Trophoblast cell (in vitro differentiated cells and primary cell): ENCODE measurements at regions not wholly inside any gene's neighbourhood (a gene's known extent, or its start where the extent isn't known, plus 50 kb on each side); places are given as distances from the start of the nearest gene placed in this dataset.

Source experiments
- DNase-seq, 2 donors: peaks; one replicate each; pipeline ENCODE4 v3.0.0-alpha.2; 2016
- H2AFZ ChIP-seq: 2 replicates; pipeline ENCODE4 v1.6.1; 2013; ENCODE audit warnings: low read length, moderate library complexity, mild to moderate bottlenecking; ENCODE audit not compliant: insufficient read depth, poor library complexity
- H2AK5ac ChIP-seq: 2 replicates; pipeline ENCODE4 v1.6.1; 2013; ENCODE audit warnings: mild to moderate bottlenecking, low read length
- H2BK120ac ChIP-seq: 2 replicates; pipeline ENCODE4 v1.6.1; 2013; ENCODE audit warnings: low read length, mild to moderate bottlenecking, moderate library complexity; ENCODE audit not compliant: insufficient read depth, poor library complexity
- H2BK12ac ChIP-seq: 2 replicates; pipeline ENCODE4 v1.6.1; 2013; ENCODE audit warnings: mild to moderate bottlenecking, low read length, moderate library complexity
- H2BK5ac ChIP-seq: 2 replicates; pipeline ENCODE4 v1.6.1; 2013; ENCODE audit warnings: low read length, low read depth, moderate library complexity, mild to moderate bottlenecking; ENCODE audit not compliant: poor library complexity
- H3K14ac ChIP-seq: 2 replicates; pipeline ENCODE4 v1.6.1; 2013; ENCODE audit warnings: mild to moderate bottlenecking, low read length
- H3K18ac ChIP-seq: 2 replicates; pipeline ENCODE4 v1.6.1; 2013; ENCODE audit warnings: mild to moderate bottlenecking, low read length
- H3K23ac ChIP-seq: 2 replicates; pipeline ENCODE4 v1.6.1; 2013; ENCODE audit warnings: low read length
- H3K27ac ChIP-seq: 2 replicates; pipeline ENCODE4 v1.5.1; 2013; ENCODE audit warnings: low read depth, mild to moderate bottlenecking, inconsistent platforms, low read length, moderate library complexity
- H3K27me3 ChIP-seq: 2 replicates; pipeline ENCODE4 v1.6.1; 2013; ENCODE audit warnings: inconsistent platforms, mild to moderate bottlenecking, low read length, moderate library complexity; ENCODE audit not compliant: insufficient read depth
- H3K36me3 ChIP-seq, 2 experiments: 1 replicate in 1 of 2; 2 replicates in 1 of 2; pipeline ENCODE4 v1.6.1; 2013; ENCODE audit warnings: low read length in 2 of 2, mild to moderate bottlenecking in 2 of 2, moderate library complexity in 1 of 2; ENCODE audit not compliant: insufficient read depth in 2 of 2, control insufficient read depth in 1 of 2
- H3K4ac ChIP-seq: 2 replicates; pipeline ENCODE4 v1.6.1; 2013; ENCODE audit warnings: low read depth, mild to moderate bottlenecking, low read length, moderate library complexity
- H3K4me1 ChIP-seq, 2 experiments: 1 replicate in 1 of 2; 2 replicates in 1 of 2; pipeline ENCODE4 v1.6.1; 2013; ENCODE audit warnings: low read length in 2 of 2, mild to moderate bottlenecking in 2 of 2, moderate library complexity in 1 of 2; ENCODE audit not compliant: insufficient read depth in 2 of 2, control insufficient read depth in 1 of 2
- H3K4me2 ChIP-seq: 2 replicates; pipeline ENCODE4 v1.6.1; 2013; ENCODE audit warnings: inconsistent platforms, mild to moderate bottlenecking, low read length, moderate library complexity
- H3K4me3 ChIP-seq: 2 replicates; pipeline ENCODE4 v1.5.1; 2013; ENCODE audit warnings: mild to moderate bottlenecking, low read depth, low read length, inconsistent platforms
- H3K79me1 ChIP-seq: one replicate; pipeline ENCODE4 v1.6.1; 2013; ENCODE audit warnings: low read length
- H3K79me2 ChIP-seq: 2 replicates; pipeline ENCODE4 v1.6.1; 2013; ENCODE audit warnings: low read length, mild to moderate bottlenecking; ENCODE audit not compliant: control insufficient read depth, insufficient read depth, poor library complexity
- H3K9ac ChIP-seq: 2 replicates; pipeline ENCODE4 v1.6.1; 2013; ENCODE audit warnings: mild to moderate bottlenecking, low read length
- H3K9me3 ChIP-seq: 2 replicates; pipeline ENCODE4 v1.6.1; 2013; ENCODE audit warnings: low read depth, mild to moderate bottlenecking, control low read depth, inconsistent platforms, low read length; ENCODE audit not compliant: insufficient read depth
- H4K12ac ChIP-seq: 2 replicates; pipeline ENCODE4 v1.6.1; 2013; ENCODE audit warnings: low read depth, mild to moderate bottlenecking, low read length, moderate library complexity
- H4K8ac ChIP-seq: 2 replicates; pipeline ENCODE4 v1.6.1; 2013; ENCODE audit warnings: low read depth, mild to moderate bottlenecking, low read length, moderate library complexity
- H4K91ac ChIP-seq: one replicate; pipeline ENCODE4 v1.6.1; 2013; ENCODE audit warnings: low read depth, mild to moderate bottlenecking, low read length, moderate library complexity
- WGBS: extraction: QIAGEN DNeasy Blood & Tissue Kit; methylation state at CpG from one replicate; pipeline ENCODE4 v1.1.7; 2013; ENCODE audit warnings: missing lambda C conversion rate; ENCODE audit not compliant: insufficient read length, insufficient coverage; ENCODE audit errors: extremely low coverage; 5-methylcytosine and 5-hydroxymethylcytosine counted together

- Histone ChIP-seq H2AK5ac (no peak overlapping the region), H4K8ac (no peak overlapping the region), H3K4me2 (no peak overlapping the region), H4K12ac (no peak overlapping the region), H3K14ac (no peak overlapping the region), H3K23ac (no peak overlapping the region), H3K79me1 (no peaks in the 10 kb centered on the region), H3K27ac (no peak overlapping the region), H2BK12ac (no peak overlapping the region), H3K4ac (no peak overlapping the region), H3K9me3 (no peaks in the 10 kb centered on the region), H3K9ac (no peak overlapping the region), H3K4me3 (no peak overlapping the region), H2BK120ac (no peak overlapping the region), H3K4me1 (no peaks in the 10 kb centered on the region), H2AFZ (no peak overlapping the region), H3K27me3 (no peaks in the 10 kb centered on the region), H3K36me3 (no peaks in the 10 kb centered on the region), H2BK5ac (no peak overlapping the region), H3K79me2 (no peaks in the 10 kb centered on the region), H3K18ac (no peak overlapping the region), H4K91ac (no peak overlapping the region)
- no CpG with 5 or more reads among the region's 2 CpGs for WGBS
- DNase-seq = no peak
Observed at GRCh38 chr6:112713402-112713801, 366.3 kb downstream of the RFPL4B start.

DNA sequence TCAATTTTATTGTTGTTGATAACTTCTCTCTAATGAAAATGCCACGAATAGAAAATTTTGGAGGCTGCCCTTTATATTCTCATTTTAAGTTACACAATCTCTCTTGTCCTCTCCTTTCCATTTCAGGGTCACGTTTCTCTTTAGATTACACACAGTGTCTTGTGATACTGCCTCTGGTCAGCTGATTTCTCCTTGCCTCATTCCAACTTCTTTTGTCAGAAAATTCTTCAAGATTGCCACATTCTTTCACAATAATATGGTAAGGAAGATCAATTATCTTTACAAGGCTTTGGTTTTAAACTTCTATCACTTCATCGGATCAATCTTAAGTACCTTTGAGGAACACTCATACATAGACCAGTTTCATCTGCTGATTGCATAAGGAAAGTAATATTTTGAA lies 370.3 kb downstream of the RFPL4B start:
- no peak overlapping the region for H2AK5ac ChIP-seq
- no peak overlapping the region for H4K8ac ChIP-seq
- WGBS = no CpG with 5 or more reads among the region's 3 CpGs
- H3K9me3 ChIP-seq = no peaks in the 10 kb centered on the region
- H3K27ac ChIP-seq = no peak overlapping the region
- no peak overlapping the region for H4K91ac ChIP-seq
- H2BK12ac ChIP-seq = no peak overlapping the region
- H2BK5ac ChIP-seq = no peak overlapping the region
- H3K79me2 ChIP-seq = no peaks in the 10 kb centered on the region
- no peak overlapping the region for H3K14ac ChIP-seq
- no peak overlapping the region for H3K4me2 ChIP-seq
- no peak overlapping the region for H3K4ac ChIP-seq
- no peak overlapping the region for H2BK120ac ChIP-seq
- no peaks in the 10 kb centered on the region for H3K27me3 ChIP-seq
- no peaks in the 10 kb centered on the region for H3K36me3 ChIP-seq
- H3K23ac ChIP-seq = no peak overlapping the region
- no peak overlapping the region for H2AFZ ChIP-seq
- H4K12ac ChIP-seq = no peak overlapping the region
- no peak overlapping the region for H3K9ac ChIP-seq
- H3K4me3 ChIP-seq = no peak overlapping the region
- H3K4me1 ChIP-seq = no peaks in the 10 kb centered on the region
- peak in 1 of 2 donors; percentile 81 for DNase-seq
- H3K79me1 ChIP-seq = no peaks in the 10 kb centered on the region
- H3K18ac ChIP-seq = no peak overlapping the region

- Histone ChIP-seq H2AK5ac (no peak overlapping the region), H3K79me1 (no peaks in the 10 kb centered on the region), H3K4me1 (no peaks in the 10 kb centered on the region), H3K4ac (no peak overlapping the region), H3K27me3 (no peaks in the 10 kb centered on the region), H3K79me2 (no peaks in the 10 kb centered on the region), H3K14ac (no peak overlapping the region), H3K4me3 (no peak overlapping the region), H2BK5ac (no peak overlapping the region), H4K8ac (no peak overlapping the region), H4K91ac (no peak overlapping the region), H3K9ac (no peak overlapping the region), H3K18ac (no peak overlapping the region), H3K23ac (no peak overlapping the region), H4K12ac (no peak overlapping the region), H3K9me3 (no peaks in the 10 kb centered on the region), H2BK12ac (no peak overlapping the region), H2AFZ (no peak overlapping the region), H3K36me3 (no peaks in the 10 kb centered on the region), H3K27ac (no peak overlapping the region), H2BK120ac (no peak overlapping the region), H3K4me2 (no peak overlapping the region)
- no peak for DNase-seq
- WGBS = no CpG with 5 or more reads among the region's 2 CpGs
Observed at GRCh38 chr6:112717856-112718255, 370.7 kb downstream of the RFPL4B start.

DNA sequence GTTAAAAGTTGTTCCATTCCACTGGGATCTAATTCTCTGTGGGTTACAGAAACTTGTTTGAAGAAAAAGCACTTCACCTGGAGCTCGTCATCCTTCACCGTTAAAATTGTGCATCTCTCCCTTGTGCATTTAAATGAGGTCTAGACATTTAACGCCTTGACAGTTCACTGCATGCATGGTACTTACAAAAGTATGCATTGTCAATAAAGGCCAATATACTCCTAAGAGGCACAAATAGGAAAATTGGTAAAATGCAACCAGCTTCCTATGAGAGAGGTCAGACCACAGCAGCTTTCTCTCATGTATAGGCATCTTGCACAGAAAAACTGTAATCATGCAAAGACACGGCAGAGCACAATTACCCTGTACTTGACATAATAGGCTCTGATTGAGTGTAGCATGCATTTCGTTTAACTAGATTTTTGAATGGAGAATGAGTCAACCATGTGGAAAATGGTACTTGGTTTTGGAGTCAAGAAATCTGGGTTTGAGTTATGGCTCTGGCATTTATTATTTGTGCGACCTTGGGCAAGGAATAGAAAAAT lies 378.5 kb downstream of the RFPL4B start:
- Histone ChIP-seq H2AFZ (no peak overlapping the region), H2AK5ac (no peak overlapping the region), H3K79me2 (no peaks in the 10 kb centered on the region), H3K4ac (no peak overlapping the region), H4K91ac (no peak overlapping the region), H2BK120ac (no peak overlapping the region), H3K36me3 (no peaks in the 10 kb centered on the region), H3K14ac (no peak overlapping the region), H3K4me3 (no peak overlapping the region), H2BK5ac (no peak overlapping the region), H3K79me1 (no peaks in the 10 kb centered on the region), H3K27ac (no peak overlapping the region), H3K4me1 (no peaks in the 10 kb centered on the region), H3K18ac (no peak overlapping the region), H3K9me3 (peaks cover 2% of the 10 kb centered on the region), H4K12ac (no peak overlapping the region), H3K9ac (no peak overlapping the region), H3K4me2 (no peak overlapping the region), H3K23ac (no peak overlapping the region), H3K27me3 (no peaks in the 10 kb centered on the region), H2BK12ac (no peak overlapping the region), H4K8ac (no peak overlapping the region)
- WGBS = no CpG with 5 or more reads among the region's 6 CpGs
- no peak for DNase-seq
